Liver (tissue), 8 donors: ENCODE measurements at regions not wholly inside any gene's neighbourhood (a gene's known extent, or its start where the extent isn't known, plus 50 kb on each side); places are given as distances from the start of the nearest gene placed in this dataset.

Experiments used
- DNase-seq: peaks from one replicate; pipeline ENCODE4 v3.0.0-alpha.2; 2017; ENCODE audit warnings: low spot score
- H3K27ac ChIP-seq, 2 donors: one replicate each; pipeline ENCODE4 v1.7.0; 2013; ENCODE audit warnings: inconsistent platforms in 2 of 2, low read length in 2 of 2, control low read depth in 1 of 2, low read depth in 1 of 2, mild to moderate bottlenecking in 1 of 2
- H3K27me3 ChIP-seq, 4 donors: one replicate each; pipeline versions ENCODE4 v1.6.1 to v1.7.0; 2013; ENCODE audit warnings: low read length in 3 of 4, inconsistent platforms in 1 of 4, mild to moderate bottlenecking in 1 of 4, moderate library complexity in 1 of 4; ENCODE audit not compliant: control insufficient read depth in 4 of 4, insufficient read depth in 4 of 4
- H3K36me3 ChIP-seq, 4 donors: one replicate each; pipeline versions ENCODE4 v1.6.1 to v1.7.0; 2013; ENCODE audit warnings: low read length in 3 of 4, mild to moderate bottlenecking in 3 of 4, low read depth in 1 of 4, moderate library complexity in 1 of 4; ENCODE audit not compliant: control insufficient read depth in 4 of 4, insufficient read depth in 3 of 4
- H3K4me1 ChIP-seq, 4 donors: one replicate each; pipeline versions ENCODE4 v1.6.1 to v1.7.0; 2013; ENCODE audit warnings: low read length in 3 of 4, mild to moderate bottlenecking in 3 of 4, moderate library complexity in 1 of 4; ENCODE audit not compliant: control insufficient read depth in 4 of 4, insufficient read depth in 4 of 4
- H3K4me3 ChIP-seq, 3 donors: one replicate each; pipeline versions ENCODE4 v1.6.1 to v1.7.0; 2013; ENCODE audit warnings: low read length in 3 of 3, control low read depth in 1 of 3, low read depth in 1 of 3, mild to moderate bottlenecking in 1 of 3
- H3K9ac ChIP-seq, 2 donors: one replicate each; pipeline ENCODE4 v1.7.0; 2013; ENCODE audit warnings: low read length in 2 of 2, mild to moderate bottlenecking in 2 of 2, moderate library complexity in 2 of 2, control low read depth in 1 of 2, low read depth in 1 of 2
- H3K9me3 ChIP-seq, 4 donors: one replicate each; pipeline versions ENCODE4 v1.6.1 to v1.7.0; 2013; ENCODE audit warnings: low read length in 3 of 4; ENCODE audit not compliant: control insufficient read depth in 4 of 4
- EGR1 ChIP-seq, 2 donors: IDR thresholded peaks; 2 replicates each; pipeline ENCODE4 v1.6.1; 2016 to 2018; ENCODE audit warnings: antibody characterized with exemption in 2 of 2, low read depth in 2 of 2
- FOXA2 ChIP-seq: IDR thresholded peaks from 2 replicates; pipeline ENCODE4 v1.6.1; 2016; ENCODE audit warnings: antibody characterized with exemption
- HNF4G ChIP-seq: IDR thresholded peaks from 2 replicates; pipeline ENCODE4 v1.6.1; 2016; ENCODE audit warnings: antibody characterized with exemption
- JUND ChIP-seq, 2 donors: IDR thresholded peaks; 2 replicates each; pipeline ENCODE4 v1.6.1; 2016; ENCODE audit warnings: antibody characterized with exemption in 2 of 2
- NR2F2 ChIP-seq: IDR thresholded peaks from 2 replicates; pipeline ENCODE4 v1.6.1; 2016; ENCODE audit warnings: antibody characterized with exemption
- RAD21 ChIP-seq, 2 donors: IDR thresholded peaks; 2 replicates each; pipeline ENCODE4 v1.6.1; 2016; ENCODE audit warnings: antibody characterized with exemption in 2 of 2, mild to moderate bottlenecking in 2 of 2
- REST ChIP-seq: IDR thresholded peaks from 2 replicates; pipeline ENCODE4 v1.6.1; 2016; ENCODE audit warnings: antibody characterized with exemption, mild to moderate bottlenecking
- SP1 ChIP-seq: IDR thresholded peaks from 2 replicates; pipeline ENCODE4 v1.6.1; 2018; ENCODE audit warnings: antibody characterized with exemption, mild to moderate bottlenecking
- TAF1 ChIP-seq: conservative IDR thresholded peaks from 2 replicates; pipeline ENCODE4 v1.6.1; 2016; ENCODE audit warnings: antibody characterized with exemption, mild to moderate bottlenecking
- ZBTB33 ChIP-seq: IDR thresholded peaks from 2 replicates; pipeline ENCODE4 v1.6.1; 2016; ENCODE audit warnings: antibody characterized with exemption
- WGBS: extraction: QIAGEN DNeasy Blood & Tissue Kit; methylation state at CpG from one replicate; pipeline ENCODE4 v1.1.7; 2013; 5-methylcytosine and 5-hydroxymethylcytosine counted together
- TF ChIP-seq, protein P1 (sequence below): fragments of 150-350 bp; IDR thresholded peaks from 2 replicates; pipeline ENCODE4 v1.5.1; 2017; ENCODE audit warnings: improper control_type of control experiment, low read depth, low read length; ENCODE audit not compliant: missing input control
- donor health status: healthy.
- donor health status: healthy.
- donor health status: healthy.
- donor health status: healthy.
- donor health status: healthy.

DNA sequence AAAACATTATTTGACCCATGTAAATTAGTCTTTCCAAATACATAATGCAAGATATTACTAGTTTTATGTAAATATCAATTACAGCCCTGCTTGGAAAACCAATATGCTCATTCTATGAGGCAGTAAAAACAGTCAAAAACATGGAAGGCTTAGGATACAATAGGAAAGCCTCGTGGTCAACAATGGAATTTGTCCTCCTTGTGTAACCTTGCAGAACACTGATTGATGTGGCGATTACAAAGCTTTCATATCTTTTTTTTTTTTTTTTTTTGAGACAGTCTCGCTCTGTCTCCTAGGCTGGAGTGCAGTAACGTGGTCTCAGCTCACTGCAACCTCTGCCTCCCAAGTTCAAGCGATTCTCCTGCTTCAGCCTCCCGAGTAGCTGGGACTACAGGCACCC, 157.3 kb upstream of the BET1 start:
- no peaks in the 10 kb centered on the region for H3K4me1 ChIP-seq
- H3K27ac ChIP-seq, result no peak overlapping the region
- no peaks in the 10 kb centered on the region for H3K36me3 ChIP-seq

More for the DNA sequence above, 157.3 kb upstream of the BET1 start:
- WGBS, result 80% methylated on average over 6 of the region's 6 CpGs
- TF ChIP-seq EGR1 (IDR thresholded peaks at IDR 0.05; ENCODE audit: low read depth in 2 of 2), result no peak
- TF ChIP-seq ZBTB33, result no peak
- no peak for TF ChIP-seq REST
- TF ChIP-seq, protein P1, sequence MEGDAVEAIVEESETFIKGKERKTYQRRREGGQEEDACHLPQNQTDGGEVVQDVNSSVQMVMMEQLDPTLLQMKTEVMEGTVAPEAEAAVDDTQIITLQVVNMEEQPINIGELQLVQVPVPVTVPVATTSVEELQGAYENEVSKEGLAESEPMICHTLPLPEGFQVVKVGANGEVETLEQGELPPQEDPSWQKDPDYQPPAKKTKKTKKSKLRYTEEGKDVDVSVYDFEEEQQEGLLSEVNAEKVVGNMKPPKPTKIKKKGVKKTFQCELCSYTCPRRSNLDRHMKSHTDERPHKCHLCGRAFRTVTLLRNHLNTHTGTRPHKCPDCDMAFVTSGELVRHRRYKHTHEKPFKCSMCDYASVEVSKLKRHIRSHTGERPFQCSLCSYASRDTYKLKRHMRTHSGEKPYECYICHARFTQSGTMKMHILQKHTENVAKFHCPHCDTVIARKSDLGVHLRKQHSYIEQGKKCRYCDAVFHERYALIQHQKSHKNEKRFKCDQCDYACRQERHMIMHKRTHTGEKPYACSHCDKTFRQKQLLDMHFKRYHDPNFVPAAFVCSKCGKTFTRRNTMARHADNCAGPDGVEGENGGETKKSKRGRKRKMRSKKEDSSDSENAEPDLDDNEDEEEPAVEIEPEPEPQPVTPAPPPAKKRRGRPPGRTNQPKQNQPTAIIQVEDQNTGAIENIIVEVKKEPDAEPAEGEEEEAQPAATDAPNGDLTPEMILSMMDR, result no peak
- no peak for TF ChIP-seq RAD21 (IDR thresholded peaks at IDR 0.05)
- no peak for TF ChIP-seq JUND (IDR thresholded peaks at IDR 0.05)
- no peak for TF ChIP-seq TAF1
- TF ChIP-seq SP1, result no peak
- TF ChIP-seq FOXA2, result no peak
- no peak for TF ChIP-seq NR2F2
- TF ChIP-seq HNF4G, result no peak
- no peak overlapping the region for H3K4me3 ChIP-seq
- DNase-seq, result no peak
- H3K9ac ChIP-seq, result no peak overlapping the region
- H3K27me3 ChIP-seq, result no peaks in the 10 kb centered on the region
- H3K9me3 ChIP-seq, result no peaks in the 10 kb centered on the region
